ENCODE measurements at regions not wholly inside any gene's neighbourhood (a gene's known extent, or its start where the extent isn't known, plus 50 kb on each side); places are given as distances from the start of the nearest gene placed in this dataset.
A peak's percentile ranks its signal among the peaks of the same experiment; 100 is the strongest.
"Not testable (repeated sequence)": the region's sequence is repeated elsewhere in the genome, so short reads cannot be mapped to it uniquely, and the experiment has no call there.

GRCh38 chr5:72654231-72654630 is 147.0 kb upstream of the ZNF366 start:
- DNase-seq (ENCODE audit: low read depth in 4 of 4, low spot score in 2 of 4), result no peak

GRCh38 chr5:72653586-72653985 is 146.4 kb upstream of the ZNF366 start:
- peak in 2 of 4 donors; percentile 16 to 41 for DNase-seq (ENCODE audit: low read depth in 4 of 4, low spot score in 2 of 4)

- no peak for DNase-seq (ENCODE audit: low read depth in 4 of 4, low spot score in 2 of 4)
Measured at GRCh38 chr5:72651779-72652178, 144.6 kb upstream of the ZNF366 start.

- no peak for DNase-seq (ENCODE audit: low read depth in 4 of 4, low spot score in 2 of 4)
Measured at GRCh38 chr5:72651109-72651508, 143.9 kb upstream of the ZNF366 start.

- no peak for DNase-seq (ENCODE audit: low read depth in 4 of 4, low spot score in 2 of 4)
Measured at GRCh38 chr5:72649449-72649848, 142.2 kb upstream of the ZNF366 start.

GRCh38 chr5:72648480-72648879 is 141.3 kb upstream of the ZNF366 start:
- no peak for DNase-seq (ENCODE audit: low read depth in 4 of 4, low spot score in 2 of 4)

- DNase-seq (ENCODE audit: low read depth in 4 of 4, low spot score in 2 of 4), result no peak
Measured at GRCh38 chr5:72647806-72648205, 140.6 kb upstream of the ZNF366 start.

GRCh38 chr5:72646246-72646866 is 139.1 kb upstream of the ZNF366 start:
- no peak for DNase-seq (ENCODE audit: low read depth in 4 of 4, low spot score in 2 of 4)

GRCh38 chr5:72645064-72645846 is 138.0 kb upstream of the ZNF366 start:
- no peak for DNase-seq (ENCODE audit: low read depth in 4 of 4, low spot score in 2 of 4)

- no peak for DNase-seq (ENCODE audit: low read depth in 4 of 4, low spot score in 2 of 4)
Measured at GRCh38 chr5:72644296-72644695, 137.1 kb upstream of the ZNF366 start.

- DNase-seq (ENCODE audit: low read depth in 4 of 4, low spot score in 2 of 4), result no peak
Measured at GRCh38 chr5:72641164-72641563, 134.0 kb upstream of the ZNF366 start.

GRCh38 chr5:72637058-72637457 is 129.8 kb upstream of the ZNF366 start:
- DNase-seq (ENCODE audit: low read depth in 4 of 4, low spot score in 2 of 4), result no peak

- not testable (repeated sequence) for DNase-seq (ENCODE audit: low read depth in 4 of 4, low spot score in 2 of 4)
Measured at GRCh38 chr5:72636565-72636964, 129.4 kb upstream of the ZNF366 start.

GRCh38 chr5:72634444-72634843 is 127.2 kb upstream of the ZNF366 start:
- no peak for DNase-seq (ENCODE audit: low read depth in 4 of 4, low spot score in 2 of 4)

GRCh38 chr5:72633649-72634048 is 126.4 kb upstream of the ZNF366 start:
- DNase-seq (ENCODE audit: low read depth in 4 of 4, low spot score in 2 of 4), result no peak

GRCh38 chr5:72633041-72633445 is 125.8 kb upstream of the ZNF366 start:
- no peak for DNase-seq (ENCODE audit: low read depth in 4 of 4, low spot score in 2 of 4)

GRCh38 chr5:72630721-72631120 is 123.5 kb upstream of the ZNF366 start:
- no peak for DNase-seq (ENCODE audit: low read depth in 4 of 4, low spot score in 2 of 4)

GRCh38 chr5:72630081-72630480 is 122.9 kb upstream of the ZNF366 start:
- no peak for DNase-seq (ENCODE audit: low read depth in 4 of 4, low spot score in 2 of 4)

GRCh38 chr5:72628771-72629371 is 121.7 kb upstream of the ZNF366 start:
- no peak for DNase-seq (ENCODE audit: low read depth in 4 of 4, low spot score in 2 of 4)

GRCh38 chr5:72625332-72625731 is 118.1 kb upstream of the ZNF366 start:
- no peak for DNase-seq (ENCODE audit: low read depth in 4 of 4, low spot score in 2 of 4)

- no peak for DNase-seq (ENCODE audit: low read depth in 4 of 4, low spot score in 2 of 4)
Measured at GRCh38 chr5:72624641-72625236, 117.5 kb upstream of the ZNF366 start.

GRCh38 chr5:72623936-72624335 is 116.7 kb upstream of the ZNF366 start:
- DNase-seq (ENCODE audit: low read depth in 4 of 4, low spot score in 2 of 4), result no peak

Measured in left renal cortex interstitium (tissue), 4 donors.